ENCODE measurements at regions not wholly inside any gene's neighbourhood (a gene's known extent, or its start where the extent isn't known, plus 50 kb on each side); places are given as distances from the start of the nearest gene placed in this dataset.

GRCh38 chr21:21632926-21633325, 634.7 kb downstream of the NCAM2 start:
- no peak for TF ChIP-seq CTCF (conservative IDR thresholded peaks at IDR 0.05 in 1 of 2, IDR thresholded peaks at IDR 0.05 in 1 of 2; ENCODE audit: extremely low read depth in 1 of 2, insufficient read depth in 1 of 2, low read depth in 1 of 2, low read length in 2 of 2)
- no peak for TF ChIP-seq EZH2 (IDR thresholded peaks at IDR 0.05; ENCODE audit: borderline replicate concordance, low read length)

Measured in mammary epithelial cell (primary cell).